ENCODE measurements at regions not wholly inside any gene's neighbourhood (a gene's known extent, or its start where the extent isn't known, plus 50 kb on each side); places are given as distances from the start of the nearest gene placed in this dataset.

DNA sequence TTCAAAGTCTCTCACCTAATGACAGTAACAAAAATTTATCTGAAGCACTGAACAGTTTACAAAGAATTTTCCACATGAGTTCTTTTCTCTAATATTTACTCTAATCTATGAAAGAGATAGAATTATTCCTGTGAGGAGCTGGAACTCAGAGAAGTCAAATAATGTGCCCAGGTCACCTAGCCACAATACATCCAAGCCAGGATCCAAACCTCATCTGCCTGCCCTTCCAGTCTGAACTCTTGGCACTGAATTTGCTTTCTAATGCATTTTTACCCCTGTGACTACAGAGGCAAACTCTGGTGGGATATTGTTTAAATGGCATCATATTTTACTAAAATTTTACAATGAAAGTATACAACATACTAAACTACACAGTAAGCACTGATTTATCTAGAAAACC is 191.4 kb upstream of the RORA start:
- CTCF ChIA-PET: no interaction called here
- no TSS peak for BruUV-seq (replicated peaks)
- dilution Hi-C loops (cut with MboI; ENCODE audit: extremely low pct_ligation_motif_present, low sequenced_read_pairs): no loop called here

DNA sequence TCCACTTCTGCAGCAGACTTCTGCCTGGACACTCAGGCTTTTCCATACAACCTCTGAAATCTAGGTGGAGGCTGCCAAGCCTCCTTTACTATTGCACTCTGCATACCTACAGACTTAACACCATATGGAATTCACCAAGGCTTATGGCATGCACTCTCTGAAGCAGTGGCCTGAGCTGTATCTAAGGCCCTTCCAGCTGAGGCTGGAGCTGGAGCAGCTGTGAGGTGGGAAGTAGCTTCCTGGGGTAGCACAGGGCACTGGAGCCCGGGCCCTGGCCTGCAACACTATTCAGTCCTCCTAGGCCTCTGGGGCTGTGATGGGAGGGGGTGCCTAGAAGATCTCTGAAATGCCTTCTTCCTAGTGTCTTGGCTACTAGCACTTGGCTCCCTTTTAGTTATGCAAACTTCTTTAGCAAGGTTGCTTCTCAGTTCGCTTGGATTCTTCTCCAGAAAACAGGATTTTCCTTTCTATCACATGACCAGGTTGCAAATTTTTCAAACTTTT is 186.6 kb upstream of the RORA start:
- POLR2A ChIA-PET: no interaction called here
- CTCF ChIA-PET: no interaction called here
- no peak for DNase-seq (ENCODE audit: low read depth, low spot score)
- no peak for FAIRE-seq
- intact Hi-C loops (cut with micrococcal nuclease): no loop called here
- no peak overlapping the region for H3K4me2 ChIP-seq (ENCODE audit: insufficient read depth, low read length)
- no peak for TF ChIP-seq POLR2AphosphoS5 (IDR thresholded peaks at IDR 0.05; ENCODE audit: insufficient read depth, low read depth, low read length)
- no peak for TF ChIP-seq JUN (IDR thresholded peaks at IDR 0.05; ENCODE audit: borderline replicate concordance, insufficient read depth, insufficient read length, low read depth)
- TF ChIP-seq, protein P1, sequence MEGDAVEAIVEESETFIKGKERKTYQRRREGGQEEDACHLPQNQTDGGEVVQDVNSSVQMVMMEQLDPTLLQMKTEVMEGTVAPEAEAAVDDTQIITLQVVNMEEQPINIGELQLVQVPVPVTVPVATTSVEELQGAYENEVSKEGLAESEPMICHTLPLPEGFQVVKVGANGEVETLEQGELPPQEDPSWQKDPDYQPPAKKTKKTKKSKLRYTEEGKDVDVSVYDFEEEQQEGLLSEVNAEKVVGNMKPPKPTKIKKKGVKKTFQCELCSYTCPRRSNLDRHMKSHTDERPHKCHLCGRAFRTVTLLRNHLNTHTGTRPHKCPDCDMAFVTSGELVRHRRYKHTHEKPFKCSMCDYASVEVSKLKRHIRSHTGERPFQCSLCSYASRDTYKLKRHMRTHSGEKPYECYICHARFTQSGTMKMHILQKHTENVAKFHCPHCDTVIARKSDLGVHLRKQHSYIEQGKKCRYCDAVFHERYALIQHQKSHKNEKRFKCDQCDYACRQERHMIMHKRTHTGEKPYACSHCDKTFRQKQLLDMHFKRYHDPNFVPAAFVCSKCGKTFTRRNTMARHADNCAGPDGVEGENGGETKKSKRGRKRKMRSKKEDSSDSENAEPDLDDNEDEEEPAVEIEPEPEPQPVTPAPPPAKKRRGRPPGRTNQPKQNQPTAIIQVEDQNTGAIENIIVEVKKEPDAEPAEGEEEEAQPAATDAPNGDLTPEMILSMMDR (IDR thresholded peaks at IDR 0.05; ENCODE audit: extremely low read depth in 1 of 2, insufficient read depth in 1 of 2, low read depth in 1 of 2, low read length in 2 of 2): no peak
- no peak for TF ChIP-seq GATA2 (IDR thresholded peaks at IDR 0.05; ENCODE audit: insufficient read depth, insufficient read length, low read depth, low read length)
- no peak for TF ChIP-seq MYC (IDR thresholded peaks at IDR 0.05; ENCODE audit: low read depth, low read length)
- no peak for TF ChIP-seq FOS (IDR thresholded peaks at IDR 0.05; ENCODE audit: borderline replicate concordance, insufficient read depth, low read length)
- no peak for TF ChIP-seq POLR2A (IDR thresholded peaks at IDR 0.05; ENCODE audit: low read depth, low read length)
- TF ChIP-seq, protein P2, sequence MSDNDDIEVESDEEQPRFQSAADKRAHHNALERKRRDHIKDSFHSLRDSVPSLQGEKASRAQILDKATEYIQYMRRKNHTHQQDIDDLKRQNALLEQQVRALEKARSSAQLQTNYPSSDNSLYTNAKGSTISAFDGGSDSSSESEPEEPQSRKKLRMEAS (IDR thresholded peaks at IDR 0.05; ENCODE audit: insufficient read depth, insufficient read length): no peak
- no peak for TF ChIP-seq EZH2 (IDR thresholded peaks at IDR 0.05; ENCODE audit: borderline replicate concordance, low read depth, low read length, severe bottlenecking)
- no peak overlapping the region for H3K27ac ChIP-seq (ENCODE audit: insufficient read depth, low read depth, low read length)
- no peaks in the 10 kb centered on the region for H3K79me2 ChIP-seq (ENCODE audit: control insufficient read depth, insufficient read depth, low read length)
- no peaks in the 10 kb centered on the region for H4K20me1 ChIP-seq (replicated peaks; ENCODE audit: control insufficient read depth, extremely low read depth, insufficient read depth, low read length)
- no peak overlapping the region for H3K4me3 ChIP-seq (replicated peaks in 1 of 3; ENCODE audit: insufficient read depth in 1 of 3, low read depth in 1 of 3, low read length in 3 of 3)
- no peaks in the 10 kb centered on the region for H3K27me3 ChIP-seq (ENCODE audit: control insufficient read depth in 2 of 2, insufficient read depth in 2 of 2, low read length in 2 of 2)
- dilution Hi-C loops (cut with MboI; ENCODE audit: extremely low pct_ligation_motif_present, low sequenced_read_pairs): no loop called here
- H2AFZ ChIP-seq (ENCODE audit: low read depth, low read length): no peak overlapping the region
- no peaks in the 10 kb centered on the region for H3K36me3 ChIP-seq (ENCODE audit: control insufficient read depth in 2 of 2, extremely low read depth in 1 of 2, insufficient read depth in 2 of 2, low read length in 2 of 2)
- H3K9ac ChIP-seq (replicated peaks; ENCODE audit: extremely low read depth, insufficient read depth, low read length): no peak overlapping the region
- no TSS peak for BruUV-seq (replicated peaks)
- H3K9me3 ChIP-seq (replicated peaks; ENCODE audit: control insufficient read depth, insufficient read depth, low read length): no peaks in the 10 kb centered on the region
- no peaks in the 10 kb centered on the region for H3K4me1 ChIP-seq (ENCODE audit: control insufficient read depth, extremely low read depth, insufficient read depth, low read length)
- H3K9me1 ChIP-seq (replicated peaks; ENCODE audit: control insufficient read depth, extremely low read depth, insufficient read depth, low read length): no peaks in the 10 kb centered on the region

More for the DNA sequence above, 191.4 kb upstream of the RORA start:
- no peak overlapping the region for H3K4me3 ChIP-seq (replicated peaks in 1 of 3; ENCODE audit: insufficient read depth in 1 of 3, low read depth in 1 of 3, low read length in 3 of 3)
- H3K27me3 ChIP-seq (ENCODE audit: control insufficient read depth in 2 of 2, insufficient read depth in 2 of 2, low read length in 2 of 2): peaks cover 0 to 2% of the 10 kb centered on the region in 2 experiments
- no peaks in the 10 kb centered on the region for H3K9me1 ChIP-seq (replicated peaks; ENCODE audit: control insufficient read depth, extremely low read depth, insufficient read depth, low read length)
- no peak overlapping the region for H3K27ac ChIP-seq (ENCODE audit: insufficient read depth, low read depth, low read length)
- intact Hi-C loops (cut with micrococcal nuclease): no loop called here
- POLR2A ChIA-PET: no interaction called here
- no peaks in the 10 kb centered on the region for H4K20me1 ChIP-seq (replicated peaks; ENCODE audit: control insufficient read depth, extremely low read depth, insufficient read depth, low read length)
- FAIRE-seq (no peak), DNase-seq (ENCODE audit: low read depth, low spot score) (no peak)
- no peak for TF ChIP-seq EZH2 (IDR thresholded peaks at IDR 0.05; ENCODE audit: borderline replicate concordance, low read depth, low read length, severe bottlenecking)
- H3K4me2 ChIP-seq (ENCODE audit: insufficient read depth, low read length): no peak overlapping the region
- no peaks in the 10 kb centered on the region for H3K79me2 ChIP-seq (ENCODE audit: control insufficient read depth, insufficient read depth, low read length)
- no peak overlapping the region for H3K9ac ChIP-seq (replicated peaks; ENCODE audit: extremely low read depth, insufficient read depth, low read length)
- H3K9me3 ChIP-seq (replicated peaks; ENCODE audit: control insufficient read depth, insufficient read depth, low read length): no peaks in the 10 kb centered on the region
- H2AFZ ChIP-seq (ENCODE audit: low read depth, low read length): no peak overlapping the region
- H3K36me3 ChIP-seq (ENCODE audit: control insufficient read depth in 2 of 2, extremely low read depth in 1 of 2, insufficient read depth in 2 of 2, low read length in 2 of 2): no peaks in the 10 kb centered on the region
- no peaks in the 10 kb centered on the region for H3K4me1 ChIP-seq (ENCODE audit: control insufficient read depth, extremely low read depth, insufficient read depth, low read length)
